ENCODE measurements at regions not wholly inside any gene's neighbourhood (a gene's known extent, or its start where the extent isn't known, plus 50 kb on each side); places are given as distances from the start of the nearest gene placed in this dataset.

DNA sequence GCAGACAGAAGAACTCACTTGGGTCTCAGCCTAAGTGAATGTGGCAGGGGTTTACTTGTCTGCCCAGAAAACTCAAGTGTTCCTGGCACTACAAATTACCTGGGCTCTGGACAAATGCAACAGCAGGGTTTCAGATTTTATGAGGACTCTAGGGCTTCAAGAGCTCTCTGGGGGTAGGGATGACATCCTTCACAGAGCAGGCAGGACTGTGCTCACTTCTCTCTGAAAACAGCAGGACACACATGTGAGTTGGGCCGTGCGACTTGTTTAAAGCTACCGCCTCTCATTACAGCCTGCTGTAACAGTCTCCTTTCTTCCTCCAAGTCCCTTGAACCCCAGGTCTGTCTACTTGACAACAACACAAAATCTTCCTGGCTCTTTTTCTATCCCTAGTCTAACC is 212.6 kb downstream of the EN1 start:
- TF ChIP-seq CTCF (IDR thresholded peaks at IDR 0.05; ENCODE audit: low read length) (no peak), EZH2 (IDR thresholded peaks at IDR 0.05; ENCODE audit: borderline replicate concordance, low read length) (no peak)
